Fibroblast of villous mesenchyme (primary cell): ENCODE measurements at regions not wholly inside any gene's neighbourhood (a gene's known extent, or its start where the extent isn't known, plus 50 kb on each side); places are given as distances from the start of the nearest gene placed in this dataset.

ENCODE experiments used
- DNase-seq: peaks from one replicate; pipeline ENCODE4 v3.0.0-alpha.2; 2010; ENCODE audit warnings: low read depth
- H3K4me3 ChIP-seq: 2 replicates; pipeline ENCODE4 v1.5.1; 2011; ENCODE audit warnings: low read depth, mild to moderate bottlenecking, low read length
- TF ChIP-seq, protein P1 (sequence below): IDR thresholded peaks from 2 replicates; pipeline ENCODE4 v1.5.1; 2012; ENCODE audit warnings: low read depth, mild to moderate bottlenecking, low read length; ENCODE audit not compliant: insufficient read depth

DNA sequence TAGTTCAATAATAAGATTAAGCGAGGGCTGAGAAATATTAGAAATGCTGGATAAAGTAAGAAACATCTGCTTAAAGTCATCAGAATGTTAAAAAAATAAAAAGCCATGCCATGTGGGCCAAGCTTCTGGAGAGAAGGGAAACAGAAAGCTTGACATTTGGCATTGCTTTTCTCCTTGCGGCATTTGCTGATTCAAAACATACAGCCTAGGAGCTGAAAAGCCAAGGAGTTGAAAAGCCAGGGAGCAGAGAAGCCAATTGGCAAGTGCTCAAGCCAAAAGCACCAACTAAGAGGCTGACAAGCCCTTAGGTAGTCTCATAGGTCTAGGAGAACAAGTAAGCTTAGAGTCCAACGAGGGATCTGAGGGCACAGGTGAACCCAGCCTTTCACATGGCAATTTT is 754.3 kb downstream of the TLE4 start:
- H3K4me3 ChIP-seq: no peak overlapping the region
- TF ChIP-seq, protein P1, sequence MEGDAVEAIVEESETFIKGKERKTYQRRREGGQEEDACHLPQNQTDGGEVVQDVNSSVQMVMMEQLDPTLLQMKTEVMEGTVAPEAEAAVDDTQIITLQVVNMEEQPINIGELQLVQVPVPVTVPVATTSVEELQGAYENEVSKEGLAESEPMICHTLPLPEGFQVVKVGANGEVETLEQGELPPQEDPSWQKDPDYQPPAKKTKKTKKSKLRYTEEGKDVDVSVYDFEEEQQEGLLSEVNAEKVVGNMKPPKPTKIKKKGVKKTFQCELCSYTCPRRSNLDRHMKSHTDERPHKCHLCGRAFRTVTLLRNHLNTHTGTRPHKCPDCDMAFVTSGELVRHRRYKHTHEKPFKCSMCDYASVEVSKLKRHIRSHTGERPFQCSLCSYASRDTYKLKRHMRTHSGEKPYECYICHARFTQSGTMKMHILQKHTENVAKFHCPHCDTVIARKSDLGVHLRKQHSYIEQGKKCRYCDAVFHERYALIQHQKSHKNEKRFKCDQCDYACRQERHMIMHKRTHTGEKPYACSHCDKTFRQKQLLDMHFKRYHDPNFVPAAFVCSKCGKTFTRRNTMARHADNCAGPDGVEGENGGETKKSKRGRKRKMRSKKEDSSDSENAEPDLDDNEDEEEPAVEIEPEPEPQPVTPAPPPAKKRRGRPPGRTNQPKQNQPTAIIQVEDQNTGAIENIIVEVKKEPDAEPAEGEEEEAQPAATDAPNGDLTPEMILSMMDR: no peak
- no peak for DNase-seq

DNA sequence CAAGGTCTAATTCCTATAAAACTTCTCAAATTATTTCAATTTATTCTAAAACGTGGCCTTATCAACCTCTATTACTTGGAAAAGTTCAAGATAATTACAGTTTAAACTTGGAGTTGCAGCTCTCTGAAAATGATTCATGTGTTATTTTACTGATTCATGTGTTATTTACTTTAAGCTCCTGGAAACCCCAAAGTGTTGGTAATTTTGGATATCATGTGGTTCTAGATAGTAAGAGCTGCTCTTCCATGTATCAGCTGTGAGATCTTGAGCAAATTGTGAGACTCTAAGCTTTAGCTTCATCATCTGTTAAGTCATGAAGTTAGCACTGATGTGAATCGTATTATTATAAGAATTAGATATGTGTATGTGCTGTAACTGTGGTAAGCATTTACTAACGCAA is 749.2 kb downstream of the TLE4 start:
- H3K4me3 ChIP-seq: no peak overlapping the region
- TF ChIP-seq, protein P1: no peak
- DNase-seq: no peak

DNA sequence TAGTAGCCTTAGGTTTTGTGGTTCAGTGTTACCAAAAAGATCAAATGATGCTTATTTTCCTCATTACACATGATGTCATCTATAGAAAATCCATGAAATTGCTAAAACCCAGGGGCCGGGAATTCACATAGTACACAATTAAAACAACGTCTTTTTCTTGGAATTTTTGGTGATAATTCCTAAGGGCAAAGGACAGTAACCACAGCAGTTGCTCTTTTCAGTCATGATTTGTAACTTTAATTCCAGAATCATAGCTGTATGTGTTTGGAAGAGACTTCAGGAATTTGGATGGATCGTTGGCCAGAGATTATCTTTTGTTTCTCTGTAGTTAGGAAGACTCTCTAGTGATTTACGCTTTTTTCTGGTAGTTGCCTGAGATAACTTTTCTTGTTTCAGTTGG is 748.7 kb downstream of the TLE4 start:
- H3K4me3 ChIP-seq: no peak overlapping the region
- TF ChIP-seq, protein P1: no peak
- DNase-seq: no peak

DNA sequence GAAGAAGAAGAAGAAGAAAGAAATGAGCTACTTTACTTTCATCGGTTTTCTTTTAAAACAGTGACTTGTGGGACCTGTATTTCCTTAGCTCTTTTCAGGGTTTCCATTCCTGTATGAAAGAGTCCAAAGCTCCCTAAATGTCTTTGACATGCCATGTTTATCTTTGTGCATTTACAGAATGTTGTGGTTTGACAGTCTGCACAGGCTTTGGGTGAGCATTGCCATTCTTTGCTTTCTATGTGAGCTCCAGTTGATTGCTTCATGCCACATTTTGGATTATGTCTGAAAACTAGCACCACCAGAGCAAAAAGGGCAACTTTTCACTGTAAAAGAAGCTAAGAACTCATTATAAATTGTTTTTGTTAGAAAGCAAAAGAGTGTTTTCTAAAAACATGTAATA is 733.4 kb downstream of the TLE4 start:
- DNase-seq: no peak

DNA sequence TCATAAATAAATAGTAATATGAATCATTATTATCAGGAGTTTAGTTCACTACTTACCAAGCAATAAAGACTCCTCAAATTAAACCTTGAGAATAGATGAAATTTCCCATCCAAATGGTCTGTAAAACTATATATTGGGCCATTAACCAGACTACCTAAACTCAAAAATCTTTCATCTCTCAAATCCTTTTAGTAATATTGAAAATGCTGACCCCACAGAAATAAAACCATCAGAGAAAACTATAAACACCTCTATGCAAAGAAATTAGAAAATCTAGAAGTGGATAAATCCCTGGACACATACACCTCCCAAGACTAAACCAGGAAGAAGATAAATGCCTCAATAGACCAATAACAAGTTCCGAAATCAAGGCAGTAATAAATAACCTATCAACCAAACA is 723.2 kb downstream of the TLE4 start:
- DNase-seq: no peak
- TF ChIP-seq, protein P1: no peak
- no peak overlapping the region for H3K4me3 ChIP-seq

More for the DNA sequence above, 733.4 kb downstream of the TLE4 start:
- TF ChIP-seq, protein P1: no peak
- no peak overlapping the region for H3K4me3 ChIP-seq

DNA sequence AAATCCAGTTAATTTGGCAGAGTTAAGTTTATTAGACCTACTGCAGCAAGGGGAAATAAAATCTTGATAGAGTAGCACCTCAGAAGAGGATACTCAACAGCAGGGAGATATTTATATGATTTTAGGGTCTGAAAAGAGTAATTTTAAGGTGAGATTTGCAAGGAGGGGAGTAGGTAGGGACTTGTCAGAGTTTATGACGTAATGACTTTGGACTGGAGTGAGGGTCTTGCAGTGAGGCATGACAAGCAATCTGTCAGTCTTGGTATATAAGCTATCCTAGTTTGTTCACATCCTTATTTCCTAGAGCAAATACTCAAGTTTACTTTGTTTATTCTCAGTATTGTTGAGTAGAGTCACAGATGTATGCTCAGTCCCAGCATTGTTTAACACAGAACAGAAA is 722.6 kb downstream of the TLE4 start:
- TF ChIP-seq, protein P1: no peak
- no peak overlapping the region for H3K4me3 ChIP-seq
- no peak for DNase-seq

DNA sequence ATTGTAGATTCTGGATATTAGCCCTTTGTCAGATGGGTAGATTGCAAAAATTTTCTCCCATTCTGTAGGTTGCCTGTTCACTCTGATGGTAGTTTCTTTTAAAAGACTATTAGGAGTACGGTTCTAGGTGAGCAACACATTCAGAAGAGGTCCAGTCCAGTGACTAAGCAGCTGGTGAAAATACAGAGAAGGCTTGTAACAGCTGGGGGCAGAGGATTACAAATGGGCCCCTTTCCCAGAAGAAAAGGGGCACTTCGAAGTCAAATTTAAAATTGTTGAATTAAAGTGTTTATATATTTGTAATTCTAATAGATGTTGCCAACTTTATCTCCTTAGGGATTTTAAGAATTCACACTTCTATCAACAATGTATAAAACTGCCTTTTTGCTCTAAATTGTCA is 720.5 kb downstream of the TLE4 start:
- DNase-seq: no peak
- TF ChIP-seq, protein P1: no peak
- H3K4me3 ChIP-seq: no peak overlapping the region
